GM23248 (cell line): ENCODE measurements at regions not wholly inside any gene's neighbourhood (a gene's known extent, or its start where the extent isn't known, plus 50 kb on each side); places are given as distances from the start of the nearest gene placed in this dataset.

Experiments
- DNase-seq: peaks from one replicate; pipeline ENCODE4 v3.0.0-alpha.2; 2015
- H2AFZ ChIP-seq: fragments of 200-600 bp; sonication (generic); 2 replicates; pipeline ENCODE4 v1.6.1; 2016; ENCODE audit warnings: antibody characterized with exemption
- H3F3A ChIP-seq: fragments of 200-600 bp; sonication (generic); 2 replicates; pipeline ENCODE4 v1.6.1; 2016; ENCODE audit warnings: mild to moderate bottlenecking, antibody characterized with exemption, mixed run types; ENCODE audit not compliant: insufficient read depth
- H3K27ac ChIP-seq: fragments of 200-600 bp; sonication (generic); 2 replicates; pipeline ENCODE4 v1.5.1; 2016; ENCODE audit warnings: mild to moderate bottlenecking
- H3K27me3 ChIP-seq: fragments of 200-600 bp; sonication (generic); replicated peaks from 2 replicates; pipeline ENCODE4 v1.6.1; 2016; ENCODE audit warnings: mild to moderate bottlenecking; ENCODE audit not compliant: insufficient read depth
- H3K36me3 ChIP-seq: fragments of 200-600 bp; sonication (generic); 2 replicates; pipeline ENCODE4 v1.6.1; 2016; ENCODE audit warnings: low read depth, mild to moderate bottlenecking
- H3K4me1 ChIP-seq: fragments of 200-600 bp; sonication (generic); 2 replicates; pipeline ENCODE4 v1.6.1; 2016; ENCODE audit warnings: mild to moderate bottlenecking; ENCODE audit not compliant: insufficient read depth
- H3K4me2 ChIP-seq: fragments of 200-600 bp; sonication (generic); one replicate; pipeline ENCODE4 v1.6.1; 2016; ENCODE audit warnings: mild to moderate bottlenecking; ENCODE audit not compliant: unreplicated experiment
- H3K4me3 ChIP-seq: fragments of 200-600 bp; sonication (generic); 2 replicates; pipeline ENCODE4 v1.5.1; 2016; ENCODE audit warnings: mild to moderate bottlenecking
- H3K79me2 ChIP-seq: fragments of 200-600 bp; sonication (generic); 2 replicates; pipeline ENCODE4 v1.6.1; 2016; ENCODE audit warnings: mild to moderate bottlenecking; ENCODE audit not compliant: insufficient read depth
- H3K9ac ChIP-seq: fragments of 200-600 bp; sonication (generic); 2 replicates; pipeline ENCODE4 v1.6.1; 2016; ENCODE audit warnings: mild to moderate bottlenecking
- H3K9me2 ChIP-seq: fragments of 200-600 bp; sonication (generic); 2 replicates; pipeline ENCODE4 v1.6.1; 2016; ENCODE audit warnings: mixed run types, mild to moderate bottlenecking, moderate library complexity; ENCODE audit not compliant: insufficient read depth
- H3K9me3 ChIP-seq: fragments of 200-600 bp; sonication (generic); one replicate; pipeline ENCODE4 v1.6.1; 2017; ENCODE audit warnings: low read depth
- H4K20me1 ChIP-seq: fragments of 200-600 bp; sonication (generic); 2 replicates; pipeline ENCODE4 v1.6.0; 2016; ENCODE audit not compliant: insufficient read depth
- EZH2 ChIP-seq: fragments of 200-600 bp; sonication (generic); IDR thresholded peaks from 2 replicates; pipeline ENCODE4 v1.6.1; 2018; ENCODE audit warnings: antibody characterized with exemption, mild to moderate bottlenecking; ENCODE audit not compliant: insufficient read depth, poor library complexity, severe bottlenecking
- EZH2phosphoT487 ChIP-seq: fragments of 200-600 bp; sonication (generic); IDR thresholded peaks from 2 replicates; pipeline ENCODE4 v1.6.1; 2018; ENCODE audit warnings: antibody characterized with exemption, moderate library complexity, mild to moderate bottlenecking, low read depth; ENCODE audit not compliant: insufficient read depth
- WGBS, 2 experiments: methylation state at CpG; one replicate each; pipeline ENCODE4 v1.1.6; 2015 to 2017; ENCODE audit warnings: low lambda C conversion rate in 2 of 2, low coverage in 1 of 2; ENCODE audit errors: missing lambda C conversion rate in 2 of 2; 5-methylcytosine and 5-hydroxymethylcytosine counted together
- in situ Hi-C: fragments of 300-500 bp; cut with MboI; formaldehyde crosslinking; loops from 2 replicates; pipeline ENCODE4 v1.15.0; 2020

DNA sequence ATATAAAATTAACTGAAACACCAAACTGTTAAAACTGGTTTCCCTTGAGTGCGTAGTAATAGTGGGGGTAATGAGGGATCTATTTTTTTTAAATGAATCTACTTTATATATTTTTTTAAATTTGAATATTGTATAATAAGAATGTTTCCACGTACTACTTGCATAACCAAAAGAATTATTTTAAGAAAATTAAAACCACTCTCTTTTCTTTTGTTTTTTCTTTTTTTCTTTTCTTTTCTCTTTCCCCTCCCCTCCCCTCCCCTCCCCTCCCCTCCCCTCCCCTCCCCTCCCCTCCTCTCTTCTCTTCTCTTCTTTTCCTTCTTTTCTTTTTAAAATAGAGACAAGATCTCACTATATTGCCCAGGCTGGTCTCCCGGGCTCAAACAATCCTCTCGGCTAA is 166.9 kb upstream of the MID1 start:
- Histone ChIP-seq H3K9me2 (no peaks in the 10 kb centered on the region), H3K27me3 (no peaks in the 10 kb centered on the region)

DNA sequence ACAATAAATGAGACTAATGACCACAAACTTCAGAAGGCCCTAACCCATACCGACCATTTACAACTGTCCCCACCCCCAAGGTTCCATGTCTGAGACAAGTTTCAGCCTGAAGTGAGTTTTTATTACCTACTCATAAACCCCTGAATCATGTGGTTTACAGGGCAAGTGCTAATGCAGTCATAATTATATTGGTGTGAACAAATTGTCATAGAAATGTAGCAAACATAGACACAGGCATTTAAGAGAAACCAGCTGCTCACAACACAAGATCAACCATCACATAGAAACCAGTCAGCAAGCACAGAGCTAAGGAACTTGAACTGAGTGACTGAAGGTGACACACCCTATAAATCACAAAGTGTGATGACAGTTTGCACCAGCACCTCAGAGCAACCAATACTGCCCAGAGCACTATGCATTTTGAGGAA is 173.8 kb upstream of the MID1 start:
- TF ChIP-seq EZH2phosphoT487 (no peak), EZH2 (no peak)
- Histone ChIP-seq H3K4me3 (no peak overlapping the region), H3K27me3 (no peaks in the 10 kb centered on the region), H3K79me2 (no peaks in the 10 kb centered on the region), H3F3A (no peaks in the 10 kb centered on the region), H3K27ac (no peak overlapping the region), H3K9me3 (no peaks in the 10 kb centered on the region), H2AFZ (no peak overlapping the region), H4K20me1 (no peaks in the 10 kb centered on the region), H3K36me3 (no peaks in the 10 kb centered on the region), H3K9me2 (no peaks in the 10 kb centered on the region), H3K4me1 (no peaks in the 10 kb centered on the region), H3K4me2 (no peak overlapping the region), H3K9ac (no peak overlapping the region)
- in situ Hi-C loops: no loop called here
- 6 to 7% methylated on average over 1 of the region's 1 CpG for WGBS, 2 experiments
- DNase-seq: peak; percentile 2

More for the DNA sequence above, 166.9 kb upstream of the MID1 start:
- TF ChIP-seq EZH2: no peak
- no peak for TF ChIP-seq EZH2phosphoT487
- no peaks in the 10 kb centered on the region for H3K9me3 ChIP-seq
- no peak overlapping the region for H3K4me2 ChIP-seq
- H3K4me1 ChIP-seq: no peaks in the 10 kb centered on the region
- no peak overlapping the region for H3K4me3 ChIP-seq
- no peak overlapping the region for H2AFZ ChIP-seq
- no peaks in the 10 kb centered on the region for H3F3A ChIP-seq
- no peak for DNase-seq
- no peaks in the 10 kb centered on the region for H4K20me1 ChIP-seq
- WGBS, 2 experiments: 73 to 76% methylated on average over 4 of the region's 4 CpGs
- H3K9ac ChIP-seq: no peak overlapping the region
- H3K27ac ChIP-seq: no peak overlapping the region
- in situ Hi-C loops: no loop called here
- H3K79me2 ChIP-seq: no peaks in the 10 kb centered on the region
- no peaks in the 10 kb centered on the region for H3K36me3 ChIP-seq

DNA sequence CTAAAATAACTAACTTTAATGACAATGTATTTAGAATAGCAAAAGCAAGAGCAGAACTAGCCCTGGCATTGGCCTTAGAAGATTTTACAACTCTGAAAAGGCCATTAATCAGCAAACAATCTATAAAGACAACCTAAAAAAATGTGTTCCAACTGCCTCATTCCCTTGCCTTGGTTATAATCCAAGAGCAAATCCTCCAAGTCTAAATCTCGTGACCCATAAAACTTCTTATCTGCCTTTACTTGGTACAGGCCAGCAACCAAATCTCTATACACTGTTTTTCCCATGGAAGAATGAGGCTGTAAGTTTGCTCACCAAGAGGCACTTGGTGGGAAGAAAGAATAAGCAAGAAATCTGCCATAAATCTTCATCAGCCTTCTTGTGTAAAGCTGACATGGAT is 175.3 kb upstream of the MID1 start:
- Histone ChIP-seq H3K27me3 (no peaks in the 10 kb centered on the region), H3K9me2 (no peaks in the 10 kb centered on the region), H3K9me3 (no peaks in the 10 kb centered on the region), H3F3A (no peaks in the 10 kb centered on the region), H4K20me1 (no peaks in the 10 kb centered on the region), H3K79me2 (no peaks in the 10 kb centered on the region), H3K9ac (no peak overlapping the region), H2AFZ (no peak overlapping the region), H3K4me2 (no peak overlapping the region), H3K4me1 (no peaks in the 10 kb centered on the region), H3K27ac (no peak overlapping the region), H3K36me3 (no peaks in the 10 kb centered on the region), H3K4me3 (no peak overlapping the region)
- in situ Hi-C loops: no loop called here
- WGBS, 2 experiments: 67 to 89% methylated on average over 1 of the region's 1 CpG
- TF ChIP-seq EZH2phosphoT487: no peak
- no peak for TF ChIP-seq EZH2
- DNase-seq: no peak

DNA sequence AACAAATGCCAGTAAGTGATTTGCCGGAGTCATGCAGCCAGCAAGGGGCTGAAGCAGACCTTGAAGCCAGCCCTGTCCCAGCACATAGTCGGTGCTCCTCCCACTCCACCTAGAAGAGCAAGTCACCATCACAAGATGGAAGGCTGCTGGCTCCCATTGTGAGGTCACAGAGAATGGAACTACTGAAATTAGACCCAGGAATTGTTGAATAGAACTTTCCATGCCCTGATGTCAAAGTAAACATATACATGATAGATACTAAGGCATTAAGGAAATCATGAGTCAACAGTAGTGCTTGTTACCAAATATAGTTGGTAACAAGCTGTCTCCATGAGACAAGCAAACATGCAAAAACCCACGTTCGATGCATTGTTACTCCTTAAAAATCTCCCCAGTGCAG is 177.1 kb upstream of the MID1 start:
- H3K27ac ChIP-seq: no peak overlapping the region
- WGBS, 2 experiments: 71 to 72% methylated on average over 4 of the region's 4 CpGs
- in situ Hi-C loops: no loop called here

DNA sequence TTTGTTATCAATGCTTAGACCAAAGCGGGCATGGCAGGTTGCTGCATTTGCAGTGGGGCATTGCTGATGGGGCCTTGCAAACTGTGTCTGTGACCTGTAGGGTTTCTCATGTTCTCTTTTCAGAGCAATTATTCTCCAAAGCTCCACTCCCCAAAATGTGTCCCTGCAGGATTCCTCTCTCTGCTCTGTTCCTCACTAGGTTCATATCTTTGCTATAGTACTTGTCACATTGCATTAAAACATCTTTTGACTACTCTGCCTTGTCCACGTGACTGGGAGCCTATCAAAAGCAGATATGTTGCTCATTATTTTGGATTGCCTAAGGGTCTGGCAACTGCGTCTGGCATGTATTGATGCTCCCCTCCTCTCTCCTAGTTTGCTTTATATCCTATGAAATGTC is 177.7 kb upstream of the MID1 start:
- H3K4me3 ChIP-seq: no peak overlapping the region
- H3K27ac ChIP-seq: no peak overlapping the region
- no peaks in the 10 kb centered on the region for H3K36me3 ChIP-seq
- no peaks in the 10 kb centered on the region for H3F3A ChIP-seq
- H4K20me1 ChIP-seq: no peaks in the 10 kb centered on the region
- in situ Hi-C loops: no loop called here
- no peak for TF ChIP-seq EZH2phosphoT487
- TF ChIP-seq EZH2: no peak
- H3K79me2 ChIP-seq: no peaks in the 10 kb centered on the region
- no peaks in the 10 kb centered on the region for H3K27me3 ChIP-seq
- WGBS, 2 experiments: 54 to 73% methylated on average over 3 of the region's 3 CpGs
- no peaks in the 10 kb centered on the region for H3K9me2 ChIP-seq
- no peaks in the 10 kb centered on the region for H3K4me1 ChIP-seq
- H2AFZ ChIP-seq: no peak overlapping the region
- H3K9ac ChIP-seq: no peak overlapping the region
- no peaks in the 10 kb centered on the region for H3K9me3 ChIP-seq
- DNase-seq: no peak
- no peak overlapping the region for H3K4me2 ChIP-seq

More for the DNA sequence above, 177.1 kb upstream of the MID1 start:
- no peak overlapping the region for H3K9ac ChIP-seq
- H3K4me1 ChIP-seq: no peaks in the 10 kb centered on the region
- H4K20me1 ChIP-seq: no peaks in the 10 kb centered on the region
- no peak overlapping the region for H3K4me3 ChIP-seq
- DNase-seq: peak; percentile 40
- no peak for TF ChIP-seq EZH2
- no peak for TF ChIP-seq EZH2phosphoT487
- no peak overlapping the region for H2AFZ ChIP-seq
- no peaks in the 10 kb centered on the region for H3K36me3 ChIP-seq
- no peaks in the 10 kb centered on the region for H3K9me3 ChIP-seq
- no peaks in the 10 kb centered on the region for H3K9me2 ChIP-seq
- no peak overlapping the region for H3K4me2 ChIP-seq
- H3F3A ChIP-seq: no peaks in the 10 kb centered on the region
- no peaks in the 10 kb centered on the region for H3K79me2 ChIP-seq
- no peaks in the 10 kb centered on the region for H3K27me3 ChIP-seq
